Pancreas (tissue), 10 donors: ENCODE measurements at regions not wholly inside any gene's neighbourhood (a gene's known extent, or its start where the extent isn't known, plus 50 kb on each side); places are given as distances from the start of the nearest gene placed in this dataset.

Source experiments
- ATAC-seq, 4 donors: fragments of 200-7000 bp; cut with Tn5 transposase; one replicate each; pipeline versions ENCODE4 v1.8.0 to v1.9.1; 2020; ENCODE audit warnings: mild to moderate bottlenecking in 4 of 4, moderate library complexity in 4 of 4
- DNase-seq, 6 donors: peaks; one replicate each; pipeline ENCODE4 v3.0.0-alpha.2; 2020
- FAIRE-seq: peaks from 2 replicates; lab custom pipeline; 2012; peaks lifted over from hg19 to GRCh38; lab: Jason Lieb, UNC
- H3K27ac ChIP-seq, 4 donors: fragments of 200-600 bp; sonication (generic); 1 replicate in 3 of 4; 2 replicates in 1 of 4; pipeline versions ENCODE4 v1.5.0 to v1.8.0; 2020
- H3K27me3 ChIP-seq, 4 donors: fragments of 200-600 bp; one replicate each; pipeline ENCODE4 v1.8.0; 2021
- H3K36me3 ChIP-seq, 3 donors: fragments of 200-600 bp; sonication (generic) in 1 of 3; one replicate each; pipeline versions ENCODE4 v1.5.0 to v1.8.0; 2020 to 2021
- H3K4me1 ChIP-seq, 3 donors: fragments of 200-600 bp; one replicate each; pipeline ENCODE4 v1.8.0; 2021
- H3K4me3 ChIP-seq, 4 donors: fragments of 200-600 bp; sonication (generic) in 2 of 4; one replicate each; pipeline versions ENCODE4 v1.5.0 to v1.8.0; 2020 to 2021
- H3K9me3 ChIP-seq, 4 donors: fragments of 200-600 bp; one replicate each; pipeline ENCODE4 v1.8.0; 2021
- CTCF ChIP-seq, 4 donors: fragments of 200-600 bp; sonication (generic) in 3 of 4; IDR thresholded peaks; one replicate each; pipeline versions ENCODE4 v1.5.0 to v1.8.0; 2021; ENCODE audit warnings: antibody characterized with exemption in 4 of 4
- WGBS, 2 donors: extraction: QIAGEN DNeasy Blood & Tissue Kit; methylation state at CpG; one replicate each; pipeline ENCODE4 v1.1.7; 2013; 5-methylcytosine and 5-hydroxymethylcytosine counted together
- intact Hi-C, 3 donors: fragments of 100-400 bp; cut with DNase I; formaldehyde crosslinking; loops; one replicate each; pipeline versions ENCODE4 v1.11.1 to v1.14.2; 2022
- donor health status: healthy with polysubstance abuse.
- donor health status: DM: no; HTN: no; CAD: no; lungs with moderate emphysema.
- donor health status: DM: no; HTN: no; CAD: no.
- donor health status: control.
- donor health status: control.
- donor health status: Bipolar disorder and iron deficiency.
- donor health status: DM: yes; HTN: yes; CAD: no.
- donor health status: DM: no; HTN: no; CAD: no.
- donor health status: DM: no; HTN: no; CAD: no.
- donor health status: DM: yes; HTN: yes; CAD: no.

DNA sequence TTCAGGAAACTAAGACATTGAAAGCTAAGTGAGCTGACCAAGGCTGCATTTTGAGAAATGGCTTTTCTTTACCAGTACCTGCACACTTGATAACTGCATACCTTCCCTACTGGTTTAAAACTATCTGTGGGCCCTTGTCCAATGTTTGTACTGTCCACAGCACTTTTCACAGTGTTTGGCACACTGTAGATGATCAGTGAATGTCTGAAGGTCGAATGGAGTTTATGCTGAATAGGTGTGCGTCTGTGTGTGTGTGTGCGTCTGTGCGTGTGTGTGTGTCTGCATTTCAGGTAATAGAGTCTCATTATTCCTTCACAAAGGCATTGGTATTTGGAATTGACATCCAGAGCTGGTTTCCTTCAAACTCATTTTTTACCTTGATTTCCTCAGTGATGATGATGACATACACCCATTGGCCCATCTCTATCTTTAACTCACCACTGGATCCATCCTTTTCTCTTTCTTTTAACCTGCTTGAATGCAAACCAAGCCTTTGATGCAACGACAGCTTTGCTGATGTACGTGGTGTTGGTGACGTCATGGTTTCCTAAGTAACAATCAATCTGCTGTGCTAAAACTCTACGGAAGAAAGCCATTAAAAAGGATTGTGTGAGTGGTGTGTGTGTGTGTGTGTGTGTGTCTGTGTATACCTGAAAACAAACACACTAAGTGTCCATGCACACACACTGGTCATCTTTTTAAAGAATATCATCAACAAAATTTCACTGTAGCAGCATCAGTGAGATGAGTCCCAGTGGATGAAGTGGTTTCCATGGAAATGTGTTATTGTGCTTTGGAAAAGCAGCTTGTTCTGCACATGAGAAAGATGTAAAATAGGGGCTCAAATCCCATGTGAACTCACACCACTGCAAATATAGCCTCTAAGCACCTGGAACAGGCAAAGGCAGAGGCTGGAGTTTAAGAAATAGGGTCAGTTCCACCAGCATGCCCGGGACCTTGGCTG, 490.2 kb upstream of the B3GAT1 start:
- 36 to 42% methylated on average over 9 of the region's 9 CpGs for WGBS, 2 donors
- ATAC-seq (peak in 3 of 4 donors; percentile 23 to 74 (median 29)), FAIRE-seq (no peak), DNase-seq (no peak)
- no peaks in the 10 kb centered on the region for H3K36me3 ChIP-seq
- peaks cover 0 to 10% (median 4%) of the 10 kb centered on the region in 4 donors for H3K27me3 ChIP-seq
- H3K9me3 ChIP-seq = no peaks in the 10 kb centered on the region
- no peak overlapping the region for H3K27ac ChIP-seq
- no peaks in the 10 kb centered on the region for H3K4me1 ChIP-seq
- intact Hi-C loops = no loop called here
- no peak for TF ChIP-seq CTCF (IDR thresholded peaks at IDR 0.05)
- no peak overlapping the region for H3K4me3 ChIP-seq

DNA sequence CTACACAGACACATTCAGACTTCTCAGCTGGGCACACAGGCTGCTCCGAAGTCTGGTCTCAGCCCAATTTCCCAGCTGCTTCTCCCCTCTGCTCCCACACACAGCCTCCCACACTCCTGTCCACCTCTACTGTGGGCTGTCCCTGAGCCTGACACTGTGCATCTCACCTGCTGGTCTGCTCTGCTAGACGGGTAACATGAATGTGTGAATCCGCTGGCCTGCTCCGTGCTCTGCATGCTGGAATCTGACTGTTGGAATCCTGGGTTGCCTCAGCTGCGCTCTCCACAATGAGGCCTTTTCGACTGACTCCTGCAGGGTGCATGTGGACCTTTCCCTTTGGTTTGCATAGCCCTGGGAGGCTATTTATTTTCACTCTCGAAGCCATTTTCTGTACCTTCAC, 489.5 kb upstream of the B3GAT1 start:
- no peak overlapping the region for H3K27ac ChIP-seq
- H3K4me3 ChIP-seq = no peak overlapping the region
- no peak for TF ChIP-seq CTCF (IDR thresholded peaks at IDR 0.05)
- no peaks in the 10 kb centered on the region for H3K4me1 ChIP-seq
- WGBS, 2 donors = 48 to 55% methylated on average over 7 of the region's 7 CpGs
- no peaks in the 10 kb centered on the region for H3K9me3 ChIP-seq
- no peak for ATAC-seq
- FAIRE-seq = no peak
- no peaks in the 10 kb centered on the region for H3K36me3 ChIP-seq
- intact Hi-C loops = no loop called here
- H3K27me3 ChIP-seq = peaks cover 0 to 8% (median 4%) of the 10 kb centered on the region in 4 donors
- DNase-seq = no peak

DNA sequence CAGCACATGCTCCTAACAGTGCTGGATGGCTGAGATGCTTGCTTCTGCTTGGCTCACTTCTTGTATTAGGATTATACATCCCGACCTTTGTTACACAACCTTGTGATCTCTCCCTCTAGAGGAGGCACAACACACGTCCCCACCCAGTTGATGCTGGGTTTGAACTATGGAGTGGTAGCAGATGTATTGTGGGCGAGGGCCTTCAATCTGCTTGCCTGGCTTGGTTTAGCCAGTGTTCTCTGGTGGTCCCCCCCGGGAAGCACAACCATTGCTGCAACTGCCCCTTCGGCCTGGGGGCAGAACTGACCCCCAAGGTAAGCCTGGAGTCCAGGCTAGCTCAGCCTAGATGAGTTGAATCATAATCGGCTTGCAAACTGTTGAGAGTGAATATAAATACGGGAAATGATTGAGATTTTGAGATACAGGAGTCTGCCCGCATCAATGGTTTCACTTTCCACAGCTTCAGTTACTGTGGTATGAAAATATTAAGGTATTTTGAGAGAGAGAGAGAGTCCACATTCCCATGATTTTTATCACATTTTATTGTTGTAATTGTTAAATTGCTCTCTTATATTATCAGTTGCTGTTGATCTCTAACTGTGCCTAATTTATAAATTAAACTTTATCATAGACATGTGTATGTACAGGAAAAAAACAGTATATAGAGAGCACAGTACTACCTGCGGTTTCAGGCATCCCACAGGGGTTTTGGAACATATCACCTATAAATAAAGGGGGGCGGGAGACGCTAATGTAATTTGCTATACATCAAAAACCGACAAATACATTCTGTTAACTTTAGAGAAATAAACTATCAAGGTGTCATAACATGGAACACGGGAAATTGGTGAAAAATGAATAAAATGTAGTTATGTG, 482.0 kb upstream of the B3GAT1 start:
- no peak for DNase-seq
- ATAC-seq = no peak
- FAIRE-seq = no peak
- H3K36me3 ChIP-seq = no peaks in the 10 kb centered on the region
- no peaks in the 10 kb centered on the region for H3K9me3 ChIP-seq
- H3K4me1 ChIP-seq = no peaks in the 10 kb centered on the region
- intact Hi-C loops = no loop called here
- 56 to 65% methylated on average over 13 of the region's 13 CpGs for WGBS, 2 donors
- no peak overlapping the region for H3K27ac ChIP-seq
- no peak overlapping the region for H3K4me3 ChIP-seq
- peaks cover 0 to 8% (median 3%) of the 10 kb centered on the region in 4 donors for H3K27me3 ChIP-seq
- TF ChIP-seq CTCF (IDR thresholded peaks at IDR 0.05) = no peak

- 34 to 48% methylated on average over 5 of the region's 5 CpGs for WGBS, 2 donors
- DNase-seq (no peak), ATAC-seq (no peak), FAIRE-seq (no peak)
- no peak for TF ChIP-seq CTCF (IDR thresholded peaks at IDR 0.05)
- H3K36me3 ChIP-seq = no peaks in the 10 kb centered on the region
- H3K4me3 ChIP-seq = no peak overlapping the region
- H3K4me1 ChIP-seq = no peaks in the 10 kb centered on the region
- no peaks in the 10 kb centered on the region for H3K9me3 ChIP-seq
- no peak overlapping the region for H3K27ac ChIP-seq
- no peaks in the 10 kb centered on the region for H3K27me3 ChIP-seq
- intact Hi-C loops = no loop called here
These were observed 478.4 kb upstream of the B3GAT1 start for GRCh38 chr11:134890446-134890845.
